Stimulated activated CD4-positive, alpha-beta T cell treated with anti-CD3 and anti-CD28 coated beads, Interleukin-15, amount 100 ng/mL, for 1 hour (primary cell): ENCODE measurements at regions not wholly inside any gene's neighbourhood (a gene's known extent, or its start where the extent isn't known, plus 50 kb on each side); places are given as distances from the start of the nearest gene placed in this dataset.
"Not testable (repeated sequence)": the region's sequence is repeated elsewhere in the genome, so short reads cannot be mapped to it uniquely, and the experiment has no call there.

Source experiments
- DNase-seq, 2 donors: peaks; one replicate each; pipeline ENCODE4 v3.0.0-alpha.2; 2020; ENCODE audit warnings: low read depth in 1 of 2, low spot score in 1 of 2

DNA sequence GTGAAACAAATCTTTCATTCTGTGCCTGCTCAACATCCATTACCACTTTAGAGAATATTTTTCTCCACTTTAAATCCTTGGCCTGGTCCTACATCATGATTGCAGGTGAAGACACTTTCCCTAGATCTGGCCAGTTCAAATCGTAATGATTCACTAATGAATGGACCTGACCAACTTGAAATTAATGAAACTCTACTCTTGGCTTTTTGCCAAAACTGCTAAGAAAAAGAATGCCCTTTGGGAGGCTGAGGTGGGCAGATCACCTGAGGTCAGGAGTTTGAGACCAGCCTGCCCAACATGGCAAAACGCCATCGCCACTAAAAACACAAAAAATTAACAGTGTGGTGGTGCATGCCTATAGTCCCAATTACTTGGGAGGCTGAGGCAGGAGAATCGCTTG, 1082.6 kb upstream of the LCORL start:
- no peak for DNase-seq

DNA sequence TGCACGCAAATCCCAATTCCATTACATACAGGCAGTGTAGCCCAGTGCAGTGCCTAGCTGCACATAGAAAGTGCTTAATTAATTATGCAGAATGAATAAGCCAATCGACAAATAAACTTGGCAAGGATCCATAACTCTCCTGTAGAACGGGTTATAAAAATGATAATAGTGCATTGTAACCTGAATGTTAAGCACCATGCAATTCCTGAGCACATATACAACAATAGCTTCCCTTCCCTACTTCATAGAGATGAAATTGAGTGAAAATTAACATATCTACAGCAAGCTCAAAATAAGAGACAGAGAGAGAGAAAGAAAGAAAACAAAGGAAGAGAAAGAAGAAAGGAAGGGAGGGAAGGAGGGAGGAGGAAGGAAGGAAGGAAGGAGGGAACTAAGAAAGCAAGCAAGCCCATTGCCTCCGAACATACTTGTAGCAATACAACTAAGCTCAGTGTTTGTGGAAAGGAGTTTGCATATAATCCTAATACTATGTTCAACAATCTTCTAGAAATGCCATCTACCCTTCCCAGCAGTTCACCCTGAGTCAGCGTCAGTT, 1074.0 kb upstream of the LCORL start:
- no peak for DNase-seq

DNA sequence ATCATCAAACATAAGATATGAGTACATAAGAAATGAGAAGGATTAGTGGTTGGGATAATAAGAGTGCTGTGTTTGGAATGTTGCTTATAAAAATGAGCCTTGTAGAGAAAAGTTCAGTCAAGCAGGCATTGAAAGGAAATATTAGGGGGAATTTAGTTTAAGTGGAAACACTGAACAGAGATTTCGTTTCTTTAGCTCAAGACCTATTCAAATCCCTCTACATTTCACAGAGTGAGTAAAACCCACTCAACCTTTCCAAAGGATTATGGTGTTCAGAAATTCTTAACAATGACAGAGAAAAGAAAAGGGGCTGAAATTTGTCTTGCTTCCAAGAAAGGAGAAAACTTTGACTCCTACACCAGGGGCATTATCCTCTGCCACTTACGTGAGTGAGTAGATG, 1072.4 kb upstream of the LCORL start:
- no peak for DNase-seq

GRCh38 chr4:19092797-19093196, 1071.2 kb upstream of the LCORL start:
- DNase-seq, result no peak

DNA sequence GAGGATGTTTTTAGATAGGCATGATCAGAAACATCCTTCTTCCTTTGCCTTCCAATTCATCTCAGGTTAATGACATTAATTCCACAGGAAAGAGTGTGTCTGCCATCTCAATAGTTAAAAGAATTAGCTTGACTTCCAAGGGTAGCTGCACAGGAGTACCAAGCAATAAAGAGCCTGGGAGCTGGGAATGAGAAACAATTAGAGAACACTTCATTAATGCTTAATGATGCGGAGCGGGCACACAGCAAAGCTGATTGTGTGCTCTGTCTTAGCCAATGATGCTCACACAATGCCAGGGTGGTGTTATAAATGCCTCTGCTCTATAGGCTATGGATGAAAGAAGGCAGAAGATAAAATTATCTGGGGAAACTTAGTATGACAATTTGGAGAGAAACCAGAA, 1052.5 kb upstream of the LCORL start:
- no peak for DNase-seq

DNA sequence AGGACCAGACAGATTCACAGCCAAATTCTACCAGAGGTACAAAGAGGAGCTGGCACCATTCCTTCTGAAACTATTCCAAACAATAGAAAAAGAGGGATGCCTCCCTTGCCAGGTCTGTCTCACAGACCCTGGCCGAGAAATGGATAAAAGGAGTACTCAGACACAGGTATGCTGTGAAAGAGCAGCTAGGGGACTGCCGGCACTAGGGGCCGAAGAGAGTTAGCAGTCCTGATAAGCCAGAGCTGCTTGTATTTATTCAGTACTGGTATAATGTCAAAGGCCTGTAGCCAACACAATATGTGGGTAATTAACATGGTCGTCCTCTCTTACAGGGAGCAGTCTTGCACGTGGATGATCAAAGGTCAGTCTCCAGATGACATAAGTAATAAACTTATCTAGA, 1042.1 kb upstream of the LCORL start:
- DNase-seq, result no peak

- no peak for DNase-seq
Observed at GRCh38 chr4:19054916-19055315, 1033.4 kb upstream of the LCORL start.

- no peak for DNase-seq
Observed at GRCh38 chr4:19051831-19052230, 1030.3 kb upstream of the LCORL start.

GRCh38 chr4:19047279-19047880, 1025.8 kb upstream of the LCORL start:
- no peak for DNase-seq

GRCh38 chr4:19039816-19040215, 1018.3 kb upstream of the LCORL start:
- DNase-seq, result no peak

DNA sequence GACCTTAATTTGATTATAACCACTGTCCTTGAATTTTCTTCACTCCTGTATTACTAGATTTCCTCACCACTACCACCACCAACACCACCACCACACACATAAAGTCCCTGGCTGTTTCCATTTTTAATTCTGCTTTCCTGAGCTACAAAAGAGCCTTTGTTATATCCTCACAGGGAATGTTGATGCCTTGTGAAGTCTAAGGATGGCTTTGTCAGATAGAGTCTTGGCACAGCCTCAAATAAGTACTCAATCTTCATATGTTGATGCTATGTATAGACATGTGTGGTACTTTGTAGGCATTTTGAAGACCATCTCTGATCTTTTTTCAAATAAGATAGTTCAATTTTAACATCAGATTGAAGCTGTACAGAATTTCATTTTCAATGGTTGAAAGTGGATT, 1016.7 kb upstream of the LCORL start:
- DNase-seq, result no peak

- no peak for DNase-seq
Observed at GRCh38 chr4:19033816-19034733, 1012.5 kb upstream of the LCORL start.

- no peak for DNase-seq
Observed at GRCh38 chr4:19030536-19030935, 1009.0 kb upstream of the LCORL start.

DNA sequence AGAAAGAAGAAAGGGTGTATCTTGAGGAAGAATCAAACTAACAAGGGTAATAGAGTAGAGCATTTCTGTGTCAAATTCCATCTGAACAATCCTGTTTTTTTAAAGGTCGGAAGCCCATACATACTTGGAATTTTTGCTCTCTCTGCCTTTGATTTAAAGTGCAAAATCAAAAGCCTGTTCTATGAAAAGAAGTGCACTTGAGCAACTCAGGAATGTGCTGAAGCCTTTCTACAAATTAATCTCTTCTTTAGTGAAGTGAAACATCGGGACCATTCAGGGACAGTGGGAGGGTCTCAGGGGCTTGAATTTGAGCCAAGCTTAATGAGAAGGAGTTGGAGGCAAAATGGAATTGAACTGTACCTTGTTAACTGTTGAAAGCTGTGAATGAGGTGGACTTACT, 1008.5 kb upstream of the LCORL start:
- no peak for DNase-seq

DNA sequence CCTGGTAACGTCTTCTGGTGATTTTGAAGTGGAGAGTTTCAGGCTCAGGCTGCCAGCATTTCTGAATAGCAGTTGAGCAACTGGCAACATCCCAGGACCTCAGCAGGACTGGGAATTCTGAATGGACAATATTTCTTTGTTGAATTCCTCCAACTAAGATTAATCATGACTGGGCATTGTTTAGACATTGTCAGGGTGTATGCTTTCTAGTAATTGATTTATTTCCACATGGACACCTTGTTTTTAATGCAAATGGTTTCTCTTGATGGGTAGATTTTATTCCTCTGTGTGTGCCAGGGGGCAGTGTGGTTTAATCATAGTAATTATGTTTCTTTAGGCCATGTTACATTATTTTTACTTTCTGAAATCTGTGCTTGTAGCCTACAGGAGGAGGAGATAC, 1004.7 kb upstream of the LCORL start:
- no peak for DNase-seq

DNA sequence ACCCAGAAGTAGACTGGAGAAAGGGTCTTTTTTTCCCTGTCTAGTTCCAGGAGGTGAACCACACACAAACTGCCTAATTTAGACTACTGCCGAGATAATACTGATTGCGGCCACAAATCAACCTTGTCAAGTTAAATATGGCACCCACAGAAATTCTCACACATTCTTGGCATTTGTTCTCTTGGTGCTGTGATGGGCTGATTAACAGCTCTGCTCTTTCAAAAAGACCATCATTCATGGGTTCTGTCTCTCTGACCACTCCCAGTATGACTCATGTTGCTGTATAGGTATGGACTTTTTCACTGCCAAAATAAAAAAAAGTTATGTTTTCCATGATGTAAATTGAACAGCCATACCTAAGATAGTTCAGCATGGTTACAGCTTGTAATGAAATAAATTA, 1003.5 kb upstream of the LCORL start:
- no peak for DNase-seq

DNA sequence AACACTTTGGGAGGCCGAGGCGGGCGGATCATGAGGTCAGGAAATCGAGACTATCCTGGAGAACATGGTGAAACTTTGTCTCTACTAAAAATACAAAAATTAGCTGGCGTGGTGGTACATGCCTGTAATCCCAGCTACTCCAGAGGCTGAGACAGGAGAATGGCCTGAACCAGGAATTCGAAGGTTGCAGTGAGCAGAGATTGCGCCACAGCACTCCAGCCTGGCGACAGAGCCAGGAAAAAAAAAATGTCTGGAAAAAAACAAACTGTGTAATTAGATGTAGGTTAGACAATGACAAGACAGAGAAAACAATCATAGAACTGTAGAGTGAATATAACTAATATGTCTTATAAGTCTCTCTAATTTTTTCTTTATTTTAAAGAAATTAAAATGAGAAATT, 1002.5 kb upstream of the LCORL start:
- no peak for DNase-seq

- DNase-seq, result no peak
Observed at GRCh38 chr4:19021617-19022016, 1000.1 kb upstream of the LCORL start.

- DNase-seq, result not testable (repeated sequence)
Observed at GRCh38 chr4:19016550-19016949, 995.0 kb upstream of the LCORL start.

DNA sequence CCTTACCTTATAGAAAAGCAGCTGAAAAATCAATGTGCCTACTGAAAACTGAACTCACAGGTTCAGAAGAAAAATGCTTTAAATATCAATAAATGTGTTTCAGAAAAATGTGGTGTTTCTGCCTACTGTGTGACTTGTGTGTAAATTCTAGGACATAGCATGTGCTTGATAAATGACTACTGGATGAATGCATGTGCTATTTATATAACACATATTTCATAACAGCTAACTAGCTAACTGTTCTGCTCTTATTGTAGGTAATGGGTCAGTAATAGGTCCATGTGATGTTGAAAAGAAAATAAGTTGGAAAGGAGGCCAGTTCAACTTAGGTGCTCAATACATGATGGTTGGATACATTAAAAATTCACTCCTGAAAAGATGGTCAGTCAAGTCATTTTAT, 993.0 kb upstream of the LCORL start:
- no peak for DNase-seq

GRCh38 chr4:19010761-19011160, 989.2 kb upstream of the LCORL start:
- no peak for DNase-seq

DNA sequence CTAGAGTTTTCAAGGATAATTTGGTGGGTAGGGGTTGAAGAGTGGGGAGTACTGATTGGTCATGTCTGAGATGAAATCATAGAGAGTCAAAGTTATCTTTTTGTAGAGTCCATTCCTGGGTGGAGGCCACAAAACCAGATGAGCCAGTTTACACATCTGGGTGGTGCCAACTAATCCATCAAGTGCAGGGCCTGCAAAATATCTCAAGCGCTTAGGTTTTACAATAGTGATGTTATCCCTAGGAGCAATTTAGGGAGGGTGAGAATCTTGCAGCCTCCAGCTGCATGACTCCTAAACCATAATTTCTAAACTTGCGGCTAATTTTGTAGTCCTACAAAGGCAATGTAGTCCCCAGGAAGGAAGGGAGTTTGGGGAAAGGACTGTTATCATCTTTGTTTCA, 988.3 kb upstream of the LCORL start:
- no peak for DNase-seq
